OCI-M2 (cell line): ENCODE measurements at regions not wholly inside any gene's neighbourhood (a gene's known extent, or its start where the extent isn't known, plus 50 kb on each side); places are given as distances from the start of the nearest gene placed in this dataset.

ENCODE experiments used
- DNase-seq: peaks from one replicate; lab custom pipeline; 2025; ENCODE audit not compliant: unreplicated experiment; lab: John Stamatoyannopoulos, UW

DNA sequence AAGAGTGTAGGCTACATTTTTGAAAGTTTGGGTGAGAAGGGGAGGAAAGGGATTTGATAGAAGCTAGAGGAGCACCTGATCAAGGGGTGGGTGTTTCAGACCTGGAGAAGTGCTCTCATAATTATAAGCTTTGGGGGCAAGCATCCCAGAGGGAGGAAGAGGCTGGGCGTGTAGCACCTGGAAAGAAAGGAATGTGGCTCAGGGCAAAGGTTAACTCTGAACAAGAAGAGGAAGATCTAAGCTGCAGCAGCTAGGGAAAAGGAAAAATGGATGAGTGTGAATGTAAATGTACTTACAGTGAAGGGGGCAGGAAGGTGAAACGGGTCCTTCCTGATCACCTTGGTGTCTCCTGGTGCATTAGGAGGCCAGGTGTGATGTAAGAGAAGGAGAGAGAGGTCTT, 49.8 kb upstream of the ANKRD55 start:
- no peak for DNase-seq
